WTC11 (cell line): ENCODE measurements at regions not wholly inside any gene's neighbourhood (a gene's known extent, or its start where the extent isn't known, plus 50 kb on each side); places are given as distances from the start of the nearest gene placed in this dataset.

Experiments
- ATAC-seq: fragments of 200-7000 bp; cut with Tn5 transposase; 2 replicates; pipeline ENCODE4 v1.10.0; 2021; ENCODE audit warnings: mild to moderate bottlenecking, moderate library complexity
- CTCF ChIA-PET: fragments of 300-600 bp; sonication (Branson Sonifier 250); formaldehyde crosslinking; loops from one replicate; lab custom pipeline; 2021; ENCODE audit warnings: antibody characterized with exemption; lab: Charles Lee
- POLR2A ChIA-PET: fragments of 350-600 bp; sonication (Branson Sonifier 250); formaldehyde crosslinking; loops from one replicate; lab custom pipeline; 2021; ENCODE audit warnings: antibody characterized with exemption; lab: Charles Lee
- DNase-seq: peaks from one replicate; pipeline ENCODE4 v3.0.0; 2021; ENCODE audit warnings: low spot score
- H3K27ac Mint-ChIP-seq: 2 replicates; pipeline ENCODE4 v1.8.0; 2021; ENCODE audit warnings: mixed read lengths
- H3K27me3 Mint-ChIP-seq: 2 replicates; pipeline ENCODE4 v1.8.0; 2021; ENCODE audit warnings: low read depth, mild to moderate bottlenecking, moderate library complexity, mixed read lengths
- H3K36me3 Mint-ChIP-seq: 2 replicates; pipeline ENCODE4 v1.8.0; 2021; ENCODE audit warnings: mixed read lengths
- H3K4me1 Mint-ChIP-seq: 2 replicates; pipeline ENCODE4 v1.8.0; 2022; ENCODE audit warnings: mixed read lengths
- H3K4me3 Mint-ChIP-seq: 2 replicates; pipeline ENCODE4 v1.8.0; 2021; ENCODE audit warnings: mild to moderate bottlenecking, moderate library complexity, mixed read lengths
- H3K9me3 Mint-ChIP-seq: 2 replicates; pipeline ENCODE4 v1.8.0; 2021; ENCODE audit warnings: mixed read lengths
- EMX1 ChIP-seq: fragments of 250-450 bp; sonication (Bioruptor Pico); IDR thresholded peaks from 2 replicates; pipeline ENCODE4 v1.8.0; 2021; ENCODE audit warnings: mild to moderate bottlenecking
- FOXJ3 ChIP-seq: sonication (generic); formaldehyde crosslinking; IDR thresholded peaks from 2 replicates; pipeline ENCODE4 v1.9.0; 2021; ENCODE audit warnings: missing genetic modification reagents, mild to moderate bottlenecking, borderline replicate concordance
- FOXP1 ChIP-seq: sonication (generic); formaldehyde crosslinking; IDR thresholded peaks from 2 replicates; pipeline ENCODE4 v1.8.0; 2022; ENCODE audit warnings: missing genetic modification reagents, mild to moderate bottlenecking, moderate library complexity, borderline replicate concordance
- RELA ChIP-seq: sonication (generic); formaldehyde crosslinking; IDR thresholded peaks from 2 replicates; pipeline ENCODE4 v1.8.1; 2022; ENCODE audit warnings: missing genetic modification reagents, mild to moderate bottlenecking, borderline replicate concordance
- ZNF138 ChIP-seq: sonication (generic); formaldehyde crosslinking; conservative IDR thresholded peaks from 2 replicates; pipeline ENCODE4 v1.8.1; 2022; ENCODE audit warnings: mild to moderate bottlenecking, moderate library complexity, missing genetic modification reagents
- TF ChIP-seq, protein P1 (sequence below): sonication (generic); formaldehyde crosslinking; IDR thresholded peaks from 2 replicates; pipeline ENCODE4 v1.8.1; 2022; ENCODE audit warnings: missing genetic modification reagents, borderline replicate concordance
- TF ChIP-seq, protein P2 (sequence below): fragments of 250-450 bp; sonication (Bioruptor Pico); IDR thresholded peaks from 2 replicates; pipeline ENCODE4 v2.1.2; 2022; ENCODE audit warnings: mild to moderate bottlenecking, moderate library complexity
- TF ChIP-seq, protein P3 (sequence below): sonication (generic); formaldehyde crosslinking; conservative IDR thresholded peaks from 2 replicates; pipeline ENCODE4 v1.8.1; 2022; ENCODE audit warnings: mild to moderate bottlenecking, missing genetic modification reagents
- TF ChIP-seq, protein P4 (sequence below): fragments of 250-450 bp; sonication (Bioruptor Pico); conservative IDR thresholded peaks from 2 replicates; pipeline ENCODE4 v1.9.0; 2021; ENCODE audit warnings: mild to moderate bottlenecking
- TF ChIP-seq, protein P5 (sequence below): fragments of 200-600 bp; IDR thresholded peaks from 2 replicates; pipeline ENCODE4 v1.8.0; 2022; ENCODE audit warnings: antibody characterized with exemption
- TF ChIP-seq, protein P6 (sequence below): sonication (generic); formaldehyde crosslinking; IDR thresholded peaks from 2 replicates; pipeline ENCODE4 v1.8.1; 2023; ENCODE audit warnings: mild to moderate bottlenecking, missing genetic modification reagents, borderline replicate concordance

DNA sequence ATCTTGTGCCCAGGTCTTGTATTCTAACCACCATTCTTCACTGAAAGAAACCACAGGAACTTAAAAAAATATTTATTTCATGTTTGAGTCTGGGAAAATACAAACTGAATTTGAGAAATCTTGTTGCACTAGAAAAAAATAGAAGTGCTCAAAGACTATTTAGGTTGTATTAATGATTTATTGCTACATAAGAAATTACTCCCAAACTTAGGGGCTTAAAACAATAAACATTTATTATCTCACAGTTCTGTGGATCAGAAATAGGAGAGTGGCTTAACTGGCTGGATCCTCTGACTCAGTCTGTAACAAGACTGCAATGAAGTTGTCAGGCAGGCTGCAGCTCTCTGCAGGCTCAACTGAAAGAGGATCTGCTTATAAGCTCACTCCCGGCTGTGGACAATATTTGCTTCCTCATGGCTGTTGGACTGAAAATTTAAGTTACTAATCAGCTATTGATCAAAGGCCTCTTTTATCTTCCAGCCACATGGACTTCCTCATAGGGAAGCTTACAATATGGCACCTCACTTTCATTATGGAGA, 295.4 kb upstream of the FAM241A start (continued):
- no peak for TF ChIP-seq FOXJ3 (CRISPR knock-in tag)
- TF ChIP-seq, protein P1, sequence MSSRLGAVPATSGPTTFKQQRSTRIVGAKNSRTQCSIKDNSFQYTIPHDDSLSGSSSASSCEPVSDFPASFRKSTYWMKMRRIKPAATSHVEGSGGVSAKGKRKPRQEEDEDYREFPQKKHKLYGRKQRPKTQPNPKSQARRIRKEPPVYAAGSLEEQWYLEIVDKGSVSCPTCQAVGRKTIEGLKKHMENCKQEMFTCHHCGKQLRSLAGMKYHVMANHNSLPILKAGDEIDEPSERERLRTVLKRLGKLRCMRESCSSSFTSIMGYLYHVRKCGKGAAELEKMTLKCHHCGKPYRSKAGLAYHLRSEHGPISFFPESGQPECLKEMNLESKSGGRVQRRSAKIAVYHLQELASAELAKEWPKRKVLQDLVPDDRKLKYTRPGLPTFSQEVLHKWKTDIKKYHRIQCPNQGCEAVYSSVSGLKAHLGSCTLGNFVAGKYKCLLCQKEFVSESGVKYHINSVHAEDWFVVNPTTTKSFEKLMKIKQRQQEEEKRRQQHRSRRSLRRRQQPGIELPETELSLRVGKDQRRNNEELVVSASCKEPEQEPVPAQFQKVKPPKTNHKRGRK: no peak
- TF ChIP-seq, protein P2, sequence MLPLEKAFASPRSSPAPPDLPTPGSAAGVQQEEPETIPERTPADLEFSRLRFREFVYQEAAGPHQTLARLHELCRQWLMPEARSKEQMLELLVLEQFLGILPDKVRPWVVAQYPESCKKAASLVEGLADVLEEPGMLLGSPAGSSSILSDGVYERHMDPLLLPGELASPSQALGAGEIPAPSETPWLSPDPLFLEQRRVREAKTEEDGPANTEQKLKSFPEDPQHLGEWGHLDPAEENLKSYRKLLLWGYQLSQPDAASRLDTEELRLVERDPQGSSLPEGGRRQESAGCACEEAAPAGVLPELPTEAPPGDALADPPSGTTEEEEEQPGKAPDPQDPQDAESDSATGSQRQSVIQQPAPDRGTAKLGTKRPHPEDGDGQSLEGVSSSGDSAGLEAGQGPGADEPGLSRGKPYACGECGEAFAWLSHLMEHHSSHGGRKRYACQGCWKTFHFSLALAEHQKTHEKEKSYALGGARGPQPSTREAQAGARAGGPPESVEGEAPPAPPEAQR: no peak
- no peak for TF ChIP-seq EMX1 (CRISPR knock-in tag)
- no peak for TF ChIP-seq FOXP1 (CRISPR knock-in tag)
- TF ChIP-seq ZNF138: no peak
- TF ChIP-seq, protein P3, sequence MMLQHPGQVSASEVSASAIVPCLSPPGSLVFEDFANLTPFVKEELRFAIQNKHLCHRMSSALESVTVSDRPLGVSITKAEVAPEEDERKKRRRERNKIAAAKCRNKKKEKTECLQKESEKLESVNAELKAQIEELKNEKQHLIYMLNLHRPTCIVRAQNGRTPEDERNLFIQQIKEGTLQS (CRISPR knock-in tag): no peak
- TF ChIP-seq RELA (CRISPR knock-in tag): no peak
- TF ChIP-seq, protein P4, sequence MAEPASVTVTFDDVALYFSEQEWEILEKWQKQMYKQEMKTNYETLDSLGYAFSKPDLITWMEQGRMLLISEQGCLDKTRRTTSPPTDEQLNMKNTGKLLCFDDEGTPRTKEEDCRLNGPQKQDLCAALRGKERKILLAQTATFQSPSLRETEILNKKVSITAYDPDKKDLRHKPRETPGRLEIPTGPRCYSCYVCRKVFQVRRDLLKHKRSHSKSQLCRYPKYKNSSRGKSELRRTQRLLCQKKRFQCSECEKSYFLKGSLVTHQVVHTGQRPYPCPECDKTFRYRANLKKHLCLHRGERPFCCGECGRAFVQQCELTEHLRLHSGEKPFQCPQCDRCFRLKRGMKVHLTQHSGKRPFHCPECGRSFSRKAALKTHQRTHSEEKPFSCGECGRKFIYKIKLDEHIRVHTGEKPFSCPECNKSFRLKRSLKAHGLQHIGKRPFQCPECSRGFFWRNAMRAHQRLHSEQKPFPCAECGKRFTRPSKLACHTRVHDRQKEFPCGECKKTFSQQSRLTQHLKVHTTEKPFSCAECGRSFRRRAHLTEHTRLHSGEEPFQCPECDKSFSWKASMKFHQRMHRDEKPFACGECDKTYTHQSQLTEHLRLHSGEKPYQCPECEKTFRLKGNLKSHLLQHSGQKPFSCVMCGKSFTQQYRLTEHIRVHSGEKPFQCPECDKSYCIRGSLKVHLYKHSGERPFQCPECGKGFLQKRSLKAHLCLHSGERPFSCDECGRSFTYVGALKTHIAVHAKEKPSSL (CRISPR knock-in tag): no peak
- TF ChIP-seq, all 79 proteins: peak for 0

DNA sequence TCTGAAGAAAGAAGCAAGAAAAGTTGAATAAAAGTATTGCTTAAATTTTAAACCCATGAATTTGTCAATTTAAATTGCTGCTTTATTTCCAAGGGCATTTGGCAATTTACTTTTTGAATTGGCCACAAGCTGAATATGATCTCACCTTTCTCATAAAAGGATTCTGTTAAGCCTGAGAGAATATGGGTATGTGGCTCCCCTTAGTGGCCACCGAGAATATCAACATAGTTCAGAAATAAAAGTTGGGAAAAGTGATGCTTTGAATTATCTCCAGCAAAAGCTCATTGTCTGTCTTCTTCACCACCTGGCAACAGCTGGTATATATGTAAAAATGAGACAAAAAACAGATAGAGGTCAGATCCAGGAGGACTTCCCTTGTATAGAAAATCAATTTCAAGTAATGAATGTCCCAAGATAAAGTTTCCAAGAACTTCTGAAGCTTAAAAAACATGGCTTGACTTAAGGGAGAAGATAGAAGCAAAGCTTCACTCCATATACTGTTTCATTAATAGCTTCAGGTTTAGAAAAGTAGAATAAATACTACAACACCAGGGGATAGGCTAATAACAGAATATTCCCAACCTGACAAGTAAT, 290.7 kb upstream of the FAM241A start:
- CTCF ChIA-PET: interaction anchor here (0.5 to 2.9 kb wide), 42 partner anchors 9 to 683 kb away, joined by 3 to 24 read pairs (median 5); no protein-coding TSS in a partner anchor
- no peak overlapping the region for H3K4me3 Mint-ChIP-seq
- H3K27ac Mint-ChIP-seq: no peak overlapping the region
- no peaks in the 10 kb centered on the region for H3K4me1 Mint-ChIP-seq
- no peaks in the 10 kb centered on the region for H3K27me3 Mint-ChIP-seq
- POLR2A ChIA-PET: interaction anchor here (0.7 kb wide), 1 partner anchor 1269 kb away, joined by 3 read pairs; no protein-coding TSS in a partner anchor
- H3K9me3 Mint-ChIP-seq: no peaks in the 10 kb centered on the region
- no peaks in the 10 kb centered on the region for H3K36me3 Mint-ChIP-seq
- no peak for TF ChIP-seq EMX1 (CRISPR knock-in tag)
- TF ChIP-seq, protein P5, sequence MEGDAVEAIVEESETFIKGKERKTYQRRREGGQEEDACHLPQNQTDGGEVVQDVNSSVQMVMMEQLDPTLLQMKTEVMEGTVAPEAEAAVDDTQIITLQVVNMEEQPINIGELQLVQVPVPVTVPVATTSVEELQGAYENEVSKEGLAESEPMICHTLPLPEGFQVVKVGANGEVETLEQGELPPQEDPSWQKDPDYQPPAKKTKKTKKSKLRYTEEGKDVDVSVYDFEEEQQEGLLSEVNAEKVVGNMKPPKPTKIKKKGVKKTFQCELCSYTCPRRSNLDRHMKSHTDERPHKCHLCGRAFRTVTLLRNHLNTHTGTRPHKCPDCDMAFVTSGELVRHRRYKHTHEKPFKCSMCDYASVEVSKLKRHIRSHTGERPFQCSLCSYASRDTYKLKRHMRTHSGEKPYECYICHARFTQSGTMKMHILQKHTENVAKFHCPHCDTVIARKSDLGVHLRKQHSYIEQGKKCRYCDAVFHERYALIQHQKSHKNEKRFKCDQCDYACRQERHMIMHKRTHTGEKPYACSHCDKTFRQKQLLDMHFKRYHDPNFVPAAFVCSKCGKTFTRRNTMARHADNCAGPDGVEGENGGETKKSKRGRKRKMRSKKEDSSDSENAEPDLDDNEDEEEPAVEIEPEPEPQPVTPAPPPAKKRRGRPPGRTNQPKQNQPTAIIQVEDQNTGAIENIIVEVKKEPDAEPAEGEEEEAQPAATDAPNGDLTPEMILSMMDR: peak; percentile 42; the same call in 1 of the 2 replicates
- TF ChIP-seq, protein P6, sequence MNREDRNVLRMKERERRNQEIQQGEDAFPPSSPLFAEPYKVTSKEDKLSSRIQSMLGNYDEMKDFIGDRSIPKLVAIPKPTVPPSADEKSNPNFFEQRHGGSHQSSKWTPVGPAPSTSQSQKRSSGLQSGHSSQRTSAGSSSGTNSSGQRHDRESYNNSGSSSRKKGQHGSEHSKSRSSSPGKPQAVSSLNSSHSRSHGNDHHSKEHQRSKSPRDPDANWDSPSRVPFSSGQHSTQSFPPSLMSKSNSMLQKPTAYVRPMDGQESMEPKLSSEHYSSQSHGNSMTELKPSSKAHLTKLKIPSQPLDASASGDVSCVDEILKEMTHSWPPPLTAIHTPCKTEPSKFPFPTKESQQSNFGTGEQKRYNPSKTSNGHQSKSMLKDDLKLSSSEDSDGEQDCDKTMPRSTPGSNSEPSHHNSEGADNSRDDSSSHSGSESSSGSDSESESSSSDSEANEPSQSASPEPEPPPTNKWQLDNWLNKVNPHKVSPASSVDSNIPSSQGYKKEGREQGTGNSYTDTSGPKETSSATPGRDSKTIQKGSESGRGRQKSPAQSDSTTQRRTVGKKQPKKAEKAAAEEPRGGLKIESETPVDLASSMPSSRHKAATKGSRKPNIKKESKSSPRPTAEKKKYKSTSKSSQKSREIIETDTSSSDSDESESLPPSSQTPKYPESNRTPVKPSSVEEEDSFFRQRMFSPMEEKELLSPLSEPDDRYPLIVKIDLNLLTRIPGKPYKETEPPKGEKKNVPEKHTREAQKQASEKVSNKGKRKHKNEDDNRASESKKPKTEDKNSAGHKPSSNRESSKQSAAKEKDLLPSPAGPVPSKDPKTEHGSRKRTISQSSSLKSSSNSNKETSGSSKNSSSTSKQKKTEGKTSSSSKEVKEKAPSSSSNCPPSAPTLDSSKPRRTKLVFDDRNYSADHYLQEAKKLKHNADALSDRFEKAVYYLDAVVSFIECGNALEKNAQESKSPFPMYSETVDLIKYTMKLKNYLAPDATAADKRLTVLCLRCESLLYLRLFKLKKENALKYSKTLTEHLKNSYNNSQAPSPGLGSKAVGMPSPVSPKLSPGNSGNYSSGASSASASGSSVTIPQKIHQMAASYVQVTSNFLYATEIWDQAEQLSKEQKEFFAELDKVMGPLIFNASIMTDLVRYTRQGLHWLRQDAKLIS (CRISPR knock-in tag): no peak
- TF ChIP-seq, all 79 proteins: peak for 1
- ATAC-seq: peak; percentile 73
- no peak for DNase-seq
